ENCODE measurements at regions not wholly inside any gene's neighbourhood (a gene's known extent, or its start where the extent isn't known, plus 50 kb on each side); places are given as distances from the start of the nearest gene placed in this dataset.

- TF ChIP-seq POLR2A (IDR thresholded peaks at IDR 0.05) (no peak), POLR2AphosphoS5 (IDR thresholded peaks at IDR 0.05) (no peak), CTCF (IDR thresholded peaks at IDR 0.05) (no peak)
These were observed 315.5 kb upstream of the FLRT2 start for GRCh38 chr14:85214471-85214870.
